ENCODE measurements at regions not wholly inside any gene's neighbourhood (a gene's known extent, or its start where the extent isn't known, plus 50 kb on each side); places are given as distances from the start of the nearest gene placed in this dataset.
"Not testable (repeated sequence)": the region's sequence is repeated elsewhere in the genome, so short reads cannot be mapped to it uniquely, and the experiment has no call there.

DNA sequence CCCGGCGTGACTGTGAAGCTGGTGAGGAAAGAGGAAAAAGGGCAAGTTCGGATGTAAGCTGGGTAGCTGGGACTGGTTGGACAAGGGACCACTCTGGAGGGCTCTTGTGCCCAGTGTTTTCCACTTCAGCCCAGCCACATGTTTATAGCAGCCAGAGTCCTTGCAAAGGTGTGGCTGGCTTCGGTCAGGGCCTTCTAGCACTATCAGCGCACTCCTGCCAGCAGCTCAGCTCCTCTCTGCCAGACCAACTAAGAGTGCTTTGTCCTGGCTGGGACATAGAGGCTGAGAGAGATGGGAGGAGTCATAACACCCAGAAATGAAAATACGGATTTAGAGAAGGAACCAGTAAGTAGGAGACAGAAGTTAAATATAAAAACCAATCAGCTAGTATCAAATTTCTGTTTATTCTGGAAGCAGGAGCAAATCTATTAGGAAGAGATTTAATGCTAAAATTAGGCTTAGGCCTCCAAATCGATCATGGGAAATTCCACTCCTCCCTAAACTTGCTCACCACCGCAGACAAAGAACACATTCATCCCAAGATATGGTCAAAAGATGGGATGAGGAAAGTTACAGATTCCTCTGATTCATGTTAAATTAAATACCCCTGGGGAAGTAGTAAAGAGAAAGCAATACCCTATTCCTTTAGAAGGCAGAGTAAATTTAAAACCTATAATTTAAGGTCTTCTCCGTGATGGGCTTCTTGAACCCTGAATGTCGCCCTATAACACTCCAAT lies 135.0 kb downstream of the RALA start:
- no peak for DNase-seq (ENCODE audit: low spot score)
- no peak for ATAC-seq (ENCODE audit: low FRiP score)
- TF ChIP-seq, protein P1, sequence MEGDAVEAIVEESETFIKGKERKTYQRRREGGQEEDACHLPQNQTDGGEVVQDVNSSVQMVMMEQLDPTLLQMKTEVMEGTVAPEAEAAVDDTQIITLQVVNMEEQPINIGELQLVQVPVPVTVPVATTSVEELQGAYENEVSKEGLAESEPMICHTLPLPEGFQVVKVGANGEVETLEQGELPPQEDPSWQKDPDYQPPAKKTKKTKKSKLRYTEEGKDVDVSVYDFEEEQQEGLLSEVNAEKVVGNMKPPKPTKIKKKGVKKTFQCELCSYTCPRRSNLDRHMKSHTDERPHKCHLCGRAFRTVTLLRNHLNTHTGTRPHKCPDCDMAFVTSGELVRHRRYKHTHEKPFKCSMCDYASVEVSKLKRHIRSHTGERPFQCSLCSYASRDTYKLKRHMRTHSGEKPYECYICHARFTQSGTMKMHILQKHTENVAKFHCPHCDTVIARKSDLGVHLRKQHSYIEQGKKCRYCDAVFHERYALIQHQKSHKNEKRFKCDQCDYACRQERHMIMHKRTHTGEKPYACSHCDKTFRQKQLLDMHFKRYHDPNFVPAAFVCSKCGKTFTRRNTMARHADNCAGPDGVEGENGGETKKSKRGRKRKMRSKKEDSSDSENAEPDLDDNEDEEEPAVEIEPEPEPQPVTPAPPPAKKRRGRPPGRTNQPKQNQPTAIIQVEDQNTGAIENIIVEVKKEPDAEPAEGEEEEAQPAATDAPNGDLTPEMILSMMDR (IDR thresholded peaks at IDR 0.05), result no peak

DNA sequence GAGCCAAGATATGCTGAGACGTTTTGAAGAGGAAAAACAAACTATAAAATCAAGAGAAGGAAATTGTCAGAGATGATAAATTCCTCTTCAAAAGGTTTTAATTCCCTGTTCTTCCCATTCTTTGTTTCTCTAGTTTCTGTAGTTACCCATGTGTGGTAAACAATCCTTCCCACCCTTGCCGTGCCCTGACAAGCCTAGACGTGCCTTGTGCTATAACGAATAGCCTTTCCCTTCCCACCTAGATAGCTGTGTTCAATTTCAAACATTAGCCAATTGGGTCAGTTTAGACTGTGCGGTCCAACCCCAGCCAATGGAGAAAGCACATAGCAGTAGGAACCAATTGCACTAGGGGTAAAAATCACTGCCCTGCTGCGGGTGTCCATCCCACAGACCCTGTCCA lies 138.1 kb downstream of the RALA start:
- ATAC-seq (ENCODE audit: low FRiP score) (no peak), DNase-seq (ENCODE audit: low spot score) (no peak)
- TF ChIP-seq, protein P1 (IDR thresholded peaks at IDR 0.05), result no peak

DNA sequence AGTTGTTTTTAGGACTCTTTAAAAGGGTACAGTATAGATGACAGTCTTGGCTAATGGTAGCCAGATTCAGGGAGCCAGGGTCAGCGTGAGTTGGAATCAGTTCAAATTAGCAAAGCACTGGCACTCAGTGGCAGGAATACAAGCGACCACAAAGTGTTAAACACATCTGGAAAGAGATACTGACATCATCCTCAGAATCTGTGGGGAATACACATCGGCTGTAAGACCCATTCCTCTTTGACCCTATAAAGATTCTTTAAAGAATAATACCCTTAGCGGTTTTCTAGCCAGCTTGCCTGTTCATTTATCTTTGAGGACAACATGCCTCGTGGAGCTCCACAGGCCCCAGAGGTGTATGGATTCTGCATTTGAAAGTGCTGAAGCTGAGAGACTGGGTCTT lies 139.1 kb downstream of the RALA start:
- not testable (repeated sequence) for DNase-seq (ENCODE audit: low spot score); ATAC-seq (ENCODE audit: low FRiP score)

DNA sequence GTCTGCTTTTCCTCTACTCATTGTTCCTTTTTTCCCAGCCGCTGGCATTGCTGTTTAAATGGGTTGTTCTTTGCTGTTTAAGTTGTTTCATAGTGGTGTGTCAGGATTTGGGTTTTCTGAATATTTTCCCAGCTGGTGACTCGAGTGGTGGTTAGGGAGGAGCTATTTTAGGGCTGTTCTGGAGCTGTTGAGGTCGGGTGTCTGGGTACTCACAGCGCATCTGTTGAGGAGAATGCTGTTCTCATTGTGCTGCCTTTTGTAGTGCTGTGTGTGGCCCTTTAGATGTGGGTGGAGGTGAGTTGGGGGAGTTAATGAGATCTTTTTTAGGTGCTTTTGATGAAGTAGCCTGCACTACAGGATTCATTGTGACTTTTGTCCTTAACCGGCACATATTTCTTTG lies 139.5 kb downstream of the RALA start:
- DNase-seq (ENCODE audit: low spot score); ATAC-seq (ENCODE audit: low FRiP score): not testable (repeated sequence)

DNA sequence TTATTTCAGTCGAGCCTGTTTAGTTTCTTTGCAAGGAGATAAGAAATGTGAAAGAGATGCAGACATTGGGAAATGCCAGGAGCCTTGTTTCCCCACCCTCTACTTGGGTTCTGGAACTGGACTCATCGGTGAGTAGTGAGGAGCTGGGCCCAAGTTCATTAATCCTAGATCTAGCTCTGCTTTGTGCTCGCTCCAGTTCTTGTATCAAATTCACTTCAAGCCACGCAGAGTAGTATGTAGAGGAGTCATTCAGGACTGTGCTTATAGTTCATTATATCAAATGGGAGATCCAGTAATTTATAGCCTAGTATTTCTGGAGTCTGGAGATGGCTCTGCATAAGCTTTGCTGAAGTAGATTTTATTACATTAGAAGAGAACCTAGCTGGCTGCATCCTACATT lies 142.5 kb downstream of the RALA start:
- DNase-seq (ENCODE audit: low spot score); ATAC-seq (ENCODE audit: low FRiP score): not testable (repeated sequence)

DNA sequence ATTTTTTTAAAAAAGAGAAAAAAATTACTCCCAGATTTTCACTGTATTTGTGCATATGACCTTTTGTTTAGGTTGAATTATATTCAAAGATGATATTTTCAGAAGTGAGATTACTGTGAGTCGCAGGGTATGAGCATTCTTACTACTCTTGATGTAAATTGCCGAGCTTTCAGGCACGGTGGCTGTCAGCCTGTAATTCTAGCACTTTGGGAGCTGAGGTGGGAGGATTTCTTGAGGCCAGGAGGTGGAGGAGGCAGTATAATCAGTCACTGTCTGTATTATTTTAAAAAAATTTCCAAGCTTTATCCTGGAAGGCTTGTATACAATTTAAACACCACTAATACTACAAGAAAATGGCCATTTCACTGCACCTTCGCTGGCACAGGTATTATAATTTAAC lies 145.1 kb downstream of the RALA start:
- not testable (repeated sequence) for DNase-seq (ENCODE audit: low spot score); ATAC-seq (ENCODE audit: low FRiP score)

DNA sequence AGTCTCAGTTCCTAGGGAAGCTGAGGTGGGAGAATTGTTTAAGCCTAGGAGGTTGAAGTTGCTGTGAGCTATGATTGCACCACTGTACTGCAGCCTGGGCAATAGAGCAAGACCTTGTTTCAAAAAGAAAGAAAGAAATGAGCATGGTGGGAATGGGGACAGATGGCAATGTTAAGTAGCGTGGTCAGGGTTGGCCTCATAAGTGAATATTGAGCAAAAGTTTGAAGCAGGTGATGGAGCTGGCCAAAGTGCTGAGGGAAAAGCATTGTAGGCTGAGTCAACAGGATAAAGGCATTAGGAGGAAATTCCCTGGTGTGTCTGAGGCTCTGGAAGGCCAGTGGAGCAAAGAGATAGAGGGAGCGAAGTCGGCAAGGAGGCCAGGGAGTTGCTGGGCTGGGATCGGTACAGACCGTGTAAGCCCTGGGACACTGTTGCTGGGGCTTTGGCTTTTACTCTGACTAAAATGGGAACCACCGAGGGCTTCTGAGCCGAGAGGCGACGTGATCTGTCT lies 151.0 kb downstream of the RALA start:
- ATAC-seq (ENCODE audit: low FRiP score); DNase-seq (ENCODE audit: low spot score): not testable (repeated sequence)

DNA sequence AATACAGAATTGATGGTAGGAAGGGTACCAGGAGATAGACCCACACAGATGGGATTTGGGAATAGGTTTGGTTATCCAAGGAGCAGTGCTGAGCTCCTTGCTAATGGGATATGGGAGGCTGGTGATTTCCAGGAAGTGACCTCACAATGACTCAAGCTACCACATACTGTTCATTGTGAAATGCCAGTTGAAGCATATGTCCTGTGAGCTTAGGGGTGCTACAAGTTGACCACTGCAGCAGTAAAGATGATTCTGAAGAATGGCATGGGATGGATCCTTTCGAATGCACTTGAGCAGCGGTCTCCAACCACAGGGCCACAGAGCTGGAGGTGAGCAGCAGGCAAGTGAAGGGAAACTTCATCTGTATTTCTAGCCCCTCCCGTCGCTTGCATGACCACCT lies 158.2 kb downstream of the RALA start:
- not testable (repeated sequence) for DNase-seq (ENCODE audit: low spot score); ATAC-seq (ENCODE audit: low FRiP score)

DNA sequence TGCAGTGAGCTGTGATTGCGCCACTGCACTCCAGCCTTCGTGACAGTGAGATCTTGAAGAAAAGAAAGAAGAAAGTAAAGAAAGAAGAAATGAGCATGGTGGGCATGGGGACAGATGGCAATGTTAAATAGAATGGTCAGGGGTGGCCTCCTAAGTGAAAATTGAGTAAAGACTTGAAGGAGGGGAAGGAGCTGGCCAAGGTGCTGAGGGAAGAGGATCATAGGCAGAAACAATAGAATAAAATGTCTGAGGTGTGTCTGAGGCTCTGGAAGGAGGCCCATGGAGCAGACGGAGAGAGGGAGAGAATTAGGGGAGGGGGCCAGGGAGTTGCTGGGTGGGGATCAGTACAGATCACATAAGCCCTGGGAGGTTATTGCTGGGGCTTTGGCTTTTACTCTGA lies 163.1 kb downstream of the RALA start:
- ATAC-seq (ENCODE audit: low FRiP score); DNase-seq (ENCODE audit: low spot score): not testable (repeated sequence)

DNA sequence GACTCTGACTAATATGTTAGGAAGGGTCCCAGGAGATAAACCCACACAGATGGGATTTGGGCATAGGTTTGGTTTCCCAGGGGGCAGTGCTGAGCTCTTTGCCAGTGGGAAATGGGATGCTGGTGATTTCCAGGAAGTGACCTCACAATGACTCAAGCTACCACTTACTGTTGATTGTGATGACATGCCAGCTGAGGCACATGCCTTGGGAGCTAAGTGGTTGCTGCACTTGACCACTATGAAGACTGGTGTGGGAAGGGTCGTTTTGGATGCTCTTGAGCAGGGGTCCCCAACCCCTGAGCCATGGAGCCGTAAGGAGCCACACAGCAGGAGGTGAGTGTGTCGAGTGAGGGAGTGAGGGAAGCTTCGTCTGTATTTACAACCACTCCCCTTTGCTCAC lies 159.0 kb upstream of the CDK13 start:
- ATAC-seq (ENCODE audit: low FRiP score); DNase-seq (ENCODE audit: low spot score): not testable (repeated sequence)

DNA sequence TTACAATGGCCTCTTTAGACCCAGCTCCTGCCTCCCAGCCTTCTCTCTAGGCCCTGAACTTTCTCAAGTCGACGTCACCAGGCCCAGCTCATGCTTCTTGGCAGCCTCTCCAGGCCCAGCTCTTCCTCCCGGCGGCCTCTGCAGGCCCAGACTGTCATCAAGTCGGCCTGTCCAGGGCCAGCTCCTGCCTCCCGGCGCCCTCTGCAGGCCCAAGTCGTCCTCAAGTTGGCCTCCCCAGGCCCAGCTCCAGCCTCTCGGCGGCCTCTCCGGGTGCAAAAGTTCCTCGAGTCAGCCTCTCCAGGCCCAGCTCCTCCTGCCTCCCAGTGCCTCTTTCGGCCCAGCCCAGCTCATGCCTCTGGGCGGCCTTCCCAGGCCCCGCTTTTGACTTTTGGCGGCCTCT lies 158.1 kb upstream of the CDK13 start:
- not testable (repeated sequence) for ATAC-seq (ENCODE audit: low FRiP score); DNase-seq (ENCODE audit: low spot score)

DNA sequence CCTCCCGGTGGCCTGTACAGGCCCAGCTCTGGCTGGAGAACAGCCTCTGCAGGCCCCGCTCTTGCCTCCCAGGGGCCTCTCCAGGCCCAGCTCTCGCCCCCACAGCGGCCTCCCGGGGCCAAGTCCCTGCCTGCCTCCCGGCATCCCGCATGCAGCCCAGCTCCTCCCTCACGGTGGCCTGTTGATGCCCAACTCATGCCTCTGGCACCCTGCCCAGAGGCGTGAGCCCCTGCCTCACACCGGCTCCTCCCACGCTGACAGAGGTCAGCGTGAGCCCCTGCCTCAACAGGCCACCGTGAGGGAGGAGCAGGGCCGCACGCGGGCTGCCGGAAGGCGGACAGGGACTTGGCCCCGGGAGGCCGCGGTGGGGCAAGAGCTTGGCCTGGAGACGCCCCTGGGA lies 157.0 kb upstream of the CDK13 start:
- not testable (repeated sequence) for ATAC-seq (ENCODE audit: low FRiP score); DNase-seq (ENCODE audit: low spot score)

DNA sequence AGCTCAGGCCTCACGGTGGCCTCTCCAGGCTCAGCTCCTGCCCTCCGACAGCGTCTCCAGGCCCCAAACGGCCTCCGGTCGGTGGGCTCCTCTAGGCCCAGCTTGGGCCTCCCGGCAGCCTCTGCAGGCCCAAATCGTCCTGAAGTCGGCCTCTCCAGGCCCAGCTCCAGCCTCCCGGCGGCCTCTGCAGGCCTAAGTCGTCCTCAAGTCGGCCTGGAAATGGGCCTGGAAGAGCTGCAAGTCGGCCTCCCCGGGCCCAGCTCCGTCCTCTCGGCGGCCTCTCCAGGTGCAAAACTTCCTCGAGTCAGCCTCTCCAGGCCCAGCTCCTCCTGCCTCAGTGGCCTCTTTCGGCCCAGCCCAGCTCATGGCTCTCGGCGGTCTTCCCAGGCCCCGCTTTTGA lies 156.2 kb upstream of the CDK13 start:
- not testable (repeated sequence) for DNase-seq (ENCODE audit: low spot score); ATAC-seq (ENCODE audit: low FRiP score)

DNA sequence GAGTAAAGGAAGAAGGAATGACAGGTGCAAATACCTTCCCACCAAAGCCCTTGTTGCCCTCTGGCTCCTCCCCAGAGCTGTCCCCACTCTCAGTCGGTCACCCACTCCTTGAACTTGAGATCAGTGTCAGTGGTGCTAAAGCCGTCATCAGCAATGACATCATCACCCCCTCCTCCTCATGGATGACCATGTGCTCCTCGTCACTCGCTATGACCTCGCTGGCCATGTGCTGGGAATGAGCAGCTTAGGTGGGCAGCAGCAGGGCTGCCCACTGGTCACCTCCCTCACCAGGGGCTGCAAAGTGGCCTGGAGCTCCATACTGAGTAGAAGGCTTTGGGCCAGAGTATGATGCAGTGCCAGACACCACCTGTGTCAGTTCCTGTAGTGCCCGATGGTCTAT lies 153.1 kb upstream of the CDK13 start:
- not testable (repeated sequence) for ATAC-seq (ENCODE audit: low FRiP score); DNase-seq (ENCODE audit: low spot score)

DNA sequence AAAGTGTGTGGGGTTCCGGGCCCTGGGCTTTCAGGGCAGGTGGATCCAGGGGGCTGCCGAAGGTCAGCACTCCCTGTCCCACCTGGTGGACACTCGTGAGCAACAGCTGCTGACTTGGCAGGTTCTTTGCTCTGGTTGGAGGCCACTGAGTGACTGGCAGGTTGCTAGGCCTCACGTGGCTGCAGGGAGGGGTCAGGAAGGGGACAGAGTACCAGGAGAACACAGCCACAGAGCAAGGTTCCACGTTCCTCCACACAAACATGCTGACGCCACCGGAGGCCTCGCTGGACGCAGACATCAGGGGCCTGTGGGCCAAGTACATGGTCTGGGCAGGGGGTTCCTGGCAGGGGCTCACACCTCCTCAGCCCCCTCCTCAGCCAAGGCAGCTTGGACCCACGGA lies 152.0 kb upstream of the CDK13 start:
- not testable (repeated sequence) for DNase-seq (ENCODE audit: low spot score); ATAC-seq (ENCODE audit: low FRiP score)

All from omental fat pad (tissue), 3 donors.